ENCODE measurements at regions not wholly inside any gene's neighbourhood (a gene's known extent, or its start where the extent isn't known, plus 50 kb on each side); places are given as distances from the start of the nearest gene placed in this dataset.
"Not testable (repeated sequence)": the region's sequence is repeated elsewhere in the genome, so short reads cannot be mapped to it uniquely, and the experiment has no call there.

DNA sequence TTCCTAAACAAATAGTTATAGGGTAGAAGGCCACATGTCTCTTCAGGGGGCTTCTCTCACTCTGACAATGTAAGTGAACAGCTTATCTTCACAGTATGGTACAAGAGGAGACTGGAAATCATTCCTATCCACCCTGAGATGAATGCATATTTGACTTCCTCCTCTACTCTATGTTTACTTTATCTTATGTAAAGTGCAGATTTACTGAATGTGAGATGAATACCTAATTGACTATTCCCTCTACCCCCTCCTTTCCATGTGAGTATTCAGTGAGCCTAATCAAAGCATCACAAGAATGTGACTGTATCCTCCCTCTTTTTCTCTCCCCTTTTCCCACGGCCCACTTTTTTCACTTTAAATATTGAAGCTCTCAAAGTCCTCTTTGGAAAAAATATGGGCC, 132.5 kb downstream of the BACH1 start:
- Histone ChIP-seq H3K4me1 (no peaks in the 10 kb centered on the region), H3K9ac (ENCODE audit: low read depth in 2 of 2, low read length in 2 of 2) (no peak overlapping the region), H3K27ac (no peak overlapping the region), H3K4me3 (no peak overlapping the region), H3K9me3 (no peaks in the 10 kb centered on the region), H3K27me3 (no peaks in the 10 kb centered on the region), H3K36me3 (no peaks in the 10 kb centered on the region)
- intact Hi-C loops (cut with DNase I) = no loop called here
- TF ChIP-seq, protein P1, sequence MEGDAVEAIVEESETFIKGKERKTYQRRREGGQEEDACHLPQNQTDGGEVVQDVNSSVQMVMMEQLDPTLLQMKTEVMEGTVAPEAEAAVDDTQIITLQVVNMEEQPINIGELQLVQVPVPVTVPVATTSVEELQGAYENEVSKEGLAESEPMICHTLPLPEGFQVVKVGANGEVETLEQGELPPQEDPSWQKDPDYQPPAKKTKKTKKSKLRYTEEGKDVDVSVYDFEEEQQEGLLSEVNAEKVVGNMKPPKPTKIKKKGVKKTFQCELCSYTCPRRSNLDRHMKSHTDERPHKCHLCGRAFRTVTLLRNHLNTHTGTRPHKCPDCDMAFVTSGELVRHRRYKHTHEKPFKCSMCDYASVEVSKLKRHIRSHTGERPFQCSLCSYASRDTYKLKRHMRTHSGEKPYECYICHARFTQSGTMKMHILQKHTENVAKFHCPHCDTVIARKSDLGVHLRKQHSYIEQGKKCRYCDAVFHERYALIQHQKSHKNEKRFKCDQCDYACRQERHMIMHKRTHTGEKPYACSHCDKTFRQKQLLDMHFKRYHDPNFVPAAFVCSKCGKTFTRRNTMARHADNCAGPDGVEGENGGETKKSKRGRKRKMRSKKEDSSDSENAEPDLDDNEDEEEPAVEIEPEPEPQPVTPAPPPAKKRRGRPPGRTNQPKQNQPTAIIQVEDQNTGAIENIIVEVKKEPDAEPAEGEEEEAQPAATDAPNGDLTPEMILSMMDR (IDR thresholded peaks at IDR 0.05) = no peak
- DNase-seq = no peak

DNA sequence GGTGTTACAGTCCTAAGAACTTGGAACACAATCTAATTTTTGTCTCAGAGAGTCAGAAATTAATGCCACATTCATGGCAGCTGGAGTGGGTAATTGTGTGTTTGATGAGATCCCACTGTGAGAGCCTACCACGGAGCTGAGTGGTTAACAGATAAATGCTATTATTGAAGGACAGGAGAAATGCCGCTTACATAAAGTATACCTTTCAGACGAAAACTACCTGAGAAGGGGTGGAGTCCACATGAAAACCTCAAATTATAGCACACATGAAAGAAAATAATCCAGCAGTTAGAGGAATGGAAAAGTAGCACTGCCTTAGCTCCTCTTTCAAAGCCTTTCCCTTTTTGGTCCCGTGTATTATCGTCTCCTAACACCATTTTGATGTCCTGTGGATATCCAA, 133.0 kb downstream of the BACH1 start:
- Histone ChIP-seq H3K9ac (ENCODE audit: low read depth in 2 of 2, low read length in 2 of 2) (no peak overlapping the region), H3K27ac (no peak overlapping the region), H3K4me3 (no peak overlapping the region), H3K9me3 (no peaks in the 10 kb centered on the region), H3K27me3 (no peaks in the 10 kb centered on the region), H3K4me1 (no peaks in the 10 kb centered on the region), H3K36me3 (no peaks in the 10 kb centered on the region)
- DNase-seq = no peak
- TF ChIP-seq, protein P1 (IDR thresholded peaks at IDR 0.05) = no peak
- intact Hi-C loops (cut with DNase I) = no loop called here

DNA sequence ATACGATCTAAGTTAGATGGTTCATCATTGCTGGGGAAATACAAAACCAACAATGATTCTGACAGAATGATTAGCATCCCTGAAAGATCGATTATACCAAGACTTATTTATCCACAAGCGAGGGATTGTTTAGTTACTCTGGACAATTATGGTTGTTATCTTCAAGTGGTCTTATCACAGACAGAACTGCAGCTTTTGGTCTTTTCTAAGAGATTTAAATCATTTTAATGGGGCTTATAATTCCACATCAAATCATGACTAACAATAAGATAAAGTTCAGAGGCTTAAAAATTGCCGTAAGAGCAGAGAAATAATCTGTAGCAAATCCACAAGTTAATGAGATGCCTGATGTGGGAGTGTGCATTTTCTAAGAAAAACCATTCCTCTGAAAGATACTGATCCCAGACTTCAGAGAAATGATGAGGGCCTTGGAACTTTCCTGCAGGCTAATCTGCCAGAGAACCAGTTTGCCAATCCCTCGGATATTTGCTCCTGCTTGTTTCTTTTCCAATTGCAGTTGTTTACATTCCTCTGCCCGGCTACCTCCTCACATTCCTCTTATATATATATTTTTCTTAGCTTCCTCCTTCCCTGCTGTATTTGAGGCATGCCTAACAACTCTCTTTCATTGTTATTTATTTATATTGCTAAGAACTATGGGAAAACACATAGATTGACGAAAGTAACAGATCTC, 134.8 kb downstream of the BACH1 start:
- Histone ChIP-seq H3K9ac (ENCODE audit: low read depth in 2 of 2, low read length in 2 of 2) (no peak overlapping the region), H3K4me3 (no peak overlapping the region), H3K9me3 (no peaks in the 10 kb centered on the region), H3K4me1 (no peaks in the 10 kb centered on the region), H3K27me3 (no peaks in the 10 kb centered on the region), H3K27ac (no peak overlapping the region), H3K36me3 (no peaks in the 10 kb centered on the region)
- intact Hi-C loops (cut with DNase I) = no loop called here
- TF ChIP-seq, protein P1 (IDR thresholded peaks at IDR 0.05) = no peak
- DNase-seq = no peak

GRCh38 chr21:29434081-29434480, 135.4 kb downstream of the BACH1 start:
- H3K4me3 ChIP-seq = no peak overlapping the region
- H3K27me3 ChIP-seq = no peaks in the 10 kb centered on the region
- intact Hi-C loops (cut with DNase I) = no loop called here
- no peaks in the 10 kb centered on the region for H3K36me3 ChIP-seq
- TF ChIP-seq, protein P1 (IDR thresholded peaks at IDR 0.05) = no peak
- H3K9ac ChIP-seq (ENCODE audit: low read depth in 2 of 2, low read length in 2 of 2) = no peak overlapping the region
- DNase-seq = no peak
- no peak overlapping the region for H3K27ac ChIP-seq
- H3K9me3 ChIP-seq = no peaks in the 10 kb centered on the region
- H3K4me1 ChIP-seq = no peaks in the 10 kb centered on the region

DNA sequence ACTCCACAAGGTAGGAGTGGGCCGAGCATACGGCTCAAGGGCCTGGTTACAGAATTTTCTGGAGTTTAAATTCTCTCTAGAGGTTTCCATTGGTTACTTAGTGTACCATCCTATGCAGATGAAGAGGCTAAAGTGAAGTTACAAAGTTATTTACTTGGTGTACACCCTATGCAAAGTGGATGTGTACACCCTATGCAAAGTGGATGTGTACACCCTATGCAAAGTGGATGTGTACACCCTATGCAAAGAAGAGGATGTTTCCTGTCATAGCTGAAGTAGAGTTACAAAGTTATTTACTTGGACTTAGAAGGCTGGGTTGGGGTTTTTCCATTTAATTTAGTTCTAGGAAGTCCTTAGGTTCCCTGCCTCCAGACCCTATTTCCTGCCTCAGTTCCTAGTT, 136.3 kb downstream of the BACH1 start:
- H3K27ac ChIP-seq; H3K4me3 ChIP-seq; DNase-seq; H3K9me3 ChIP-seq; H3K9ac ChIP-seq (ENCODE audit: low read depth in 2 of 2, low read length in 2 of 2); H3K36me3 ChIP-seq; H3K4me1 ChIP-seq; H3K27me3 ChIP-seq; intact Hi-C loops (cut with DNase I): not testable (repeated sequence)

DNA sequence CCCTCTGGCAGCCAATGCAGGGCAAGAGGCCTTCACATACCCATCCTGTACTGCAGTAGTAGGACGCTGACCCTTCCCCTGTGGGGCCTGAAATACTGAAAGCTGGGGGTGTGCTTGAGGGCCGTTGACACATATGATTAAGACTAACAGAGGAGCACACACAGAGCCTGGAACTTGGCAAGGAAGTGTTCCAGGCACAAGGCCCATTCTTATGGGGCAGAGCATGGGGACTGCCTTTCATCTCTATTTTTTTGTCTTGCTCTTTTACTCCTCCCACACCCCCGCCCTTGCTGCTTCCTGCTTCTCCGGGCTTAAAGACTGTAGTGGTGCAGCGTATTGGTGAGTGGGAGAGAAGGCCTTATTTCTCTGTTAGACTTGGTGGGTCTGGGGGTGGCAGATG, 137.4 kb downstream of the BACH1 start:
- no peak overlapping the region for H3K27ac ChIP-seq
- no peak for DNase-seq
- TF ChIP-seq, protein P1 (IDR thresholded peaks at IDR 0.05) = no peak
- no peaks in the 10 kb centered on the region for H3K36me3 ChIP-seq
- H3K27me3 ChIP-seq = no peaks in the 10 kb centered on the region
- no peak overlapping the region for H3K4me3 ChIP-seq
- H3K4me1 ChIP-seq = no peaks in the 10 kb centered on the region
- H3K9ac ChIP-seq (ENCODE audit: low read depth in 2 of 2, low read length in 2 of 2) = no peak overlapping the region
- H3K9me3 ChIP-seq = no peaks in the 10 kb centered on the region
- intact Hi-C loops (cut with DNase I) = no loop called here

Data from colonic mucosa (tissue), 4 donors.